ENCODE measurements at regions not wholly inside any gene's neighbourhood (a gene's known extent, or its start where the extent isn't known, plus 50 kb on each side); places are given as distances from the start of the nearest gene placed in this dataset.

DNA sequence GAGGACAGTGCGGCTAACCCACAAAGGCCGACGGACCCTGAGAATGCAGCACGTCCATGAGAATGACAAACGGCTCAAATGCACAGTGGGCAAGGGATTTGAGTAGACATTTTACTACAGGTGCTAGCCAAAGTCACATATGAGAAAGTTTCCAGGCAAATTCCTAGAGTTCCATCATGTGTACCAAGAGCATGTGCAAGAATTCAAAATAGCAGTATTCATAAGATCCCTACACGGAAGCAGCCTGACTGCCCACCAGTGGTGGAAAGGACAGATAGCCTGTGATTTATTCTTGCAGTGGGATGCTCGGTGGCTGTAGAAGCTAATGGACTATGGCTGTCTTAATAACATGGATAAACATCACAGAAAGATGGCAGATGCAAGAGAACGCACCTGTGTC is 68.0 kb downstream of the RGS12 start:
- no peak overlapping the region for H3K27ac ChIP-seq (ENCODE audit: low read depth, low read length, poor library complexity, severe bottlenecking)
- no peak overlapping the region for H3K4me2 ChIP-seq (ENCODE audit: low read length)
- no peaks in the 10 kb centered on the region for H3K36me3 ChIP-seq (ENCODE audit: insufficient read depth, low read length)
- no peaks in the 10 kb centered on the region for H3K9me2 ChIP-seq (ENCODE audit: low read depth, low read length)
- TF ChIP-seq, protein P1, sequence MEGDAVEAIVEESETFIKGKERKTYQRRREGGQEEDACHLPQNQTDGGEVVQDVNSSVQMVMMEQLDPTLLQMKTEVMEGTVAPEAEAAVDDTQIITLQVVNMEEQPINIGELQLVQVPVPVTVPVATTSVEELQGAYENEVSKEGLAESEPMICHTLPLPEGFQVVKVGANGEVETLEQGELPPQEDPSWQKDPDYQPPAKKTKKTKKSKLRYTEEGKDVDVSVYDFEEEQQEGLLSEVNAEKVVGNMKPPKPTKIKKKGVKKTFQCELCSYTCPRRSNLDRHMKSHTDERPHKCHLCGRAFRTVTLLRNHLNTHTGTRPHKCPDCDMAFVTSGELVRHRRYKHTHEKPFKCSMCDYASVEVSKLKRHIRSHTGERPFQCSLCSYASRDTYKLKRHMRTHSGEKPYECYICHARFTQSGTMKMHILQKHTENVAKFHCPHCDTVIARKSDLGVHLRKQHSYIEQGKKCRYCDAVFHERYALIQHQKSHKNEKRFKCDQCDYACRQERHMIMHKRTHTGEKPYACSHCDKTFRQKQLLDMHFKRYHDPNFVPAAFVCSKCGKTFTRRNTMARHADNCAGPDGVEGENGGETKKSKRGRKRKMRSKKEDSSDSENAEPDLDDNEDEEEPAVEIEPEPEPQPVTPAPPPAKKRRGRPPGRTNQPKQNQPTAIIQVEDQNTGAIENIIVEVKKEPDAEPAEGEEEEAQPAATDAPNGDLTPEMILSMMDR (IDR thresholded peaks at IDR 0.05; ENCODE audit: low read length): no peak
- H3K4me3 ChIP-seq (ENCODE audit: low read depth, low read length, poor library complexity, severe bottlenecking): no peak overlapping the region
- H3K4me1 ChIP-seq (ENCODE audit: insufficient read depth, low read length, severe bottlenecking): no peaks in the 10 kb centered on the region
- no peaks in the 10 kb centered on the region for H3K9me3 ChIP-seq (ENCODE audit: low read length)
- no peak overlapping the region for H2AFZ ChIP-seq (ENCODE audit: low read length)
- no peaks in the 10 kb centered on the region for H3K27me3 ChIP-seq (ENCODE audit: insufficient read depth, low read length)
- no peaks in the 10 kb centered on the region for H4K20me1 ChIP-seq (ENCODE audit: insufficient read depth, low read length)
- no peaks in the 10 kb centered on the region for H3K79me2 ChIP-seq (ENCODE audit: insufficient read depth, low read length)
- H3K9ac ChIP-seq (ENCODE audit: low read length): no peak overlapping the region
- H3F3A ChIP-seq (ENCODE audit: insufficient read depth, low read length): no peaks in the 10 kb centered on the region

DNA sequence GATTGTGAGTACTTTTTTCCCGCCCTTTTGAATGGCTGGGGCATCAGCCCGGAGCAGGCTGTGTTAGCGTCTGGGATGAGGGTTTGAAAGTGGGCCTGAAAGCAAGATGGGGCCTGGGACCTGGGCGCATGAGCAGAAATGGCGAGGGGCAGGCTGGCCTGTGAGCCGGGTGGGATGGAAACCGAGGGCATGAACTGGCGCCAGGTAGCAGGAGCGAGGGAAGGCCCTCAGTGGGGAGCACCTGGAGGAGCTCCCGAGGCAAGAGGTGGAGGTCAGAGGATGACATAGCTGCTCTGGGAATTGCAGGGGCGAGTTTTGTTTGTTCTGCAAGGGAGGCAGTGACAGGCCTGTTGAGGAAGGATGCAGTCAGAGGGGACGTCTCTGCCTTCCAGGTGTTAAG is 68.6 kb downstream of the RGS12 start:
- Histone ChIP-seq H3K9me3 (ENCODE audit: low read length) (no peaks in the 10 kb centered on the region), H2AFZ (ENCODE audit: low read length) (no peak overlapping the region), H3K27me3 (ENCODE audit: insufficient read depth, low read length) (no peaks in the 10 kb centered on the region), H3K27ac (ENCODE audit: low read depth, low read length, poor library complexity, severe bottlenecking) (no peak overlapping the region), H4K20me1 (ENCODE audit: insufficient read depth, low read length) (no peaks in the 10 kb centered on the region), H3K9ac (ENCODE audit: low read length) (no peak overlapping the region), H3K79me2 (ENCODE audit: insufficient read depth, low read length) (no peaks in the 10 kb centered on the region), H3K4me2 (ENCODE audit: low read length) (no peak overlapping the region), H3K9me2 (ENCODE audit: low read depth, low read length) (no peaks in the 10 kb centered on the region), H3K4me3 (ENCODE audit: low read depth, low read length, poor library complexity, severe bottlenecking) (no peak overlapping the region), H3K36me3 (ENCODE audit: insufficient read depth, low read length) (no peaks in the 10 kb centered on the region), H3K4me1 (ENCODE audit: insufficient read depth, low read length, severe bottlenecking) (no peaks in the 10 kb centered on the region), H3F3A (ENCODE audit: insufficient read depth, low read length) (no peaks in the 10 kb centered on the region)
- TF ChIP-seq EZH2 (IDR thresholded peaks at IDR 0.05; ENCODE audit: borderline replicate concordance, low read length): no peak
- TF ChIP-seq, protein P1 (IDR thresholded peaks at IDR 0.05; ENCODE audit: low read length): no peak

DNA sequence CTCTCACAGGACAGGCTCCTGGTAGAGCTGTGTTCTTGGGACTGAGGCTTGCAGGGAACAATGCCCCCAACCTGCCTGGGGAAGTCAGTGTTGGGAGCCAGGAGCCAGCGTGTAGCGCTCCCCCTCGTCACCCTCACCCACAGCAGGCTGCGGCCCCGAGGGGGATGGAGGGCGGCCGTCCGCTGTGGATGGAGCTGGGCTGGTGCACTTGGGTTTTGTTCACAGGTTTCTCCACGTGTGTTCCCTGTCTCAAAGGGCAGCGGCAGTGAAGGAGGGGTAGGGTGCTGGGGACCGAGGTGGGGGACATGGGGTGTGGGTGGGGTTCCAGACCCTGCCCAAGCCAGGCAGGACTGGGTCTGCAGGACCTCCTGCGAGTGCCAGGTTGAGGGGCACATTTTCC is 69.1 kb downstream of the RGS12 start:
- TF ChIP-seq EZH2 (IDR thresholded peaks at IDR 0.05; ENCODE audit: borderline replicate concordance, low read length): no peak
- Histone ChIP-seq H4K20me1 (ENCODE audit: insufficient read depth, low read length) (no peaks in the 10 kb centered on the region), H3K27me3 (ENCODE audit: insufficient read depth, low read length) (no peaks in the 10 kb centered on the region), H3K9me3 (ENCODE audit: low read length) (no peaks in the 10 kb centered on the region), H3K4me3 (ENCODE audit: low read depth, low read length, poor library complexity, severe bottlenecking) (no peak overlapping the region), H3K79me2 (ENCODE audit: insufficient read depth, low read length) (no peaks in the 10 kb centered on the region), H3K4me2 (ENCODE audit: low read length) (no peak overlapping the region), H3K9me2 (ENCODE audit: low read depth, low read length) (no peaks in the 10 kb centered on the region), H3F3A (ENCODE audit: insufficient read depth, low read length) (no peaks in the 10 kb centered on the region), H3K36me3 (ENCODE audit: insufficient read depth, low read length) (no peaks in the 10 kb centered on the region), H2AFZ (ENCODE audit: low read length) (no peak overlapping the region), H3K27ac (ENCODE audit: low read depth, low read length, poor library complexity, severe bottlenecking) (no peak overlapping the region), H3K4me1 (ENCODE audit: insufficient read depth, low read length, severe bottlenecking) (no peaks in the 10 kb centered on the region), H3K9ac (ENCODE audit: low read length) (no peak overlapping the region)

DNA sequence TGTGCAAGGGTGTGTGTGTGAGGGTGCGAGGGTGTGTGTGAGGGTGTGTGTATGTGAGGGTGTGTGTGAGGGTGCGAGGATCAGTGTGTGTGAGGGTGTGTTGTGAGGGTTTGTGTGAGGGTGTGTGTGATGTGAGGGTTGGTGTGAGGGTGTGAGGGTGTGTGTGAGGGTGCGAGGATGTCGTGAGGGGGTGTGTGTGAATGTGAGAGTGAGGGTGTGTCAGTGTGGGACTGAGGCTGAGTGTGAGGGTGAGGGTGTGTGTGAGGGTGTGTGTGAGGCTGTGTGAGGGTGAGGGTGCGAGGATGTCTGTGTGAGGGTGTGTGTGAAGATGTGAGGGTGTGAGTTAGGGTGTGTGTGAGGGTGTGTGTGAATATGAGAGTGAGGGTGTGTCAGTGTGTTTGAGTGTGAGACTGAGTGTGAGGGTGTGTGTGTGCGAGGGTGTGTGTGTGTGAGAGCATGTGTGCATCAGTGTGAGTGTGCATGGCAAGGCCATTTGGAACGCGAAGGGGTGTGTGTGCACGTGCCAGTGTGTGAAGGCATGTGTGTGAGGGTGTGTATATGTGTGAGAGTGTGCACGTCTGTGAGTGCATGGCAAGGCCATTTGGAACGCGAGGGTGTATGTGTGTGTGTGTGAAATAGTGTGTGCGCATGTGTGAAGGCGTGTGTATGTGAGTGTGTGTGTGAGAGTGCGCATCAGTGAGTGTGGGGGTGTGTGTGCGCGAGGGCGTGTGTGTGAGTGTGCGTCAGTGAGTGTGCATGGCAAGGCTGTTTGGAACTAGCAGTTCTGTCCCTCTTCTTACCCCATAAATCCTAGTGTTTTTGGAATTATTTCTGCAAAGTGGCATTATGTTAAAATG is 69.8 kb downstream of the RGS12 start:
- TF ChIP-seq, protein P1 (IDR thresholded peaks at IDR 0.05; ENCODE audit: low read length): no peak
- TF ChIP-seq EZH2 (IDR thresholded peaks at IDR 0.05; ENCODE audit: borderline replicate concordance, low read length): no peak
- H3K9ac ChIP-seq (ENCODE audit: low read length): no peak overlapping the region
- H3K79me2 ChIP-seq (ENCODE audit: insufficient read depth, low read length): no peaks in the 10 kb centered on the region
- H3K4me1 ChIP-seq (ENCODE audit: insufficient read depth, low read length, severe bottlenecking): no peaks in the 10 kb centered on the region
- no peaks in the 10 kb centered on the region for H3K27me3 ChIP-seq (ENCODE audit: insufficient read depth, low read length)
- no peak overlapping the region for H2AFZ ChIP-seq (ENCODE audit: low read length)
- no peak overlapping the region for H3K4me2 ChIP-seq (ENCODE audit: low read length)
- H4K20me1 ChIP-seq (ENCODE audit: insufficient read depth, low read length): no peaks in the 10 kb centered on the region
- no peak overlapping the region for H3K27ac ChIP-seq (ENCODE audit: low read depth, low read length, poor library complexity, severe bottlenecking)
- no peak overlapping the region for H3K4me3 ChIP-seq (ENCODE audit: low read depth, low read length, poor library complexity, severe bottlenecking)
- no peaks in the 10 kb centered on the region for H3F3A ChIP-seq (ENCODE audit: insufficient read depth, low read length)
- no peaks in the 10 kb centered on the region for H3K9me2 ChIP-seq (ENCODE audit: low read depth, low read length)
- H3K9me3 ChIP-seq (ENCODE audit: low read length): no peaks in the 10 kb centered on the region
- H3K36me3 ChIP-seq (ENCODE audit: insufficient read depth, low read length): no peaks in the 10 kb centered on the region
